ENCODE measurements at regions not wholly inside any gene's neighbourhood (a gene's known extent, or its start where the extent isn't known, plus 50 kb on each side); places are given as distances from the start of the nearest gene placed in this dataset.

GRCh38 chr15:31151301-31152233 lies 50.0 kb upstream of the TRPM1 start:
- DNase-seq (ENCODE audit: low read depth), result no peak

GRCh38 chr15:31153531-31153930 lies 52.0 kb upstream of the TRPM1 start:
- no peak for DNase-seq (ENCODE audit: low read depth)

- DNase-seq (ENCODE audit: low read depth), result no peak
Measured at GRCh38 chr15:31155151-31155550, 53.6 kb upstream of the TRPM1 start.

- DNase-seq (ENCODE audit: low read depth), result no peak
Measured at GRCh38 chr15:31156226-31156625, 54.7 kb upstream of the TRPM1 start.

- no peak for DNase-seq (ENCODE audit: low read depth)
Measured at GRCh38 chr15:31156808-31157207, 55.3 kb upstream of the TRPM1 start.

GRCh38 chr15:31157644-31158069 lies 56.1 kb upstream of the TRPM1 start:
- no peak for DNase-seq (ENCODE audit: low read depth)

GRCh38 chr15:31158858-31159569 lies 57.5 kb upstream of the TRPM1 start:
- no peak for DNase-seq (ENCODE audit: low read depth)

GRCh38 chr15:31159837-31160236 lies 58.3 kb upstream of the TRPM1 start:
- no peak for DNase-seq (ENCODE audit: low read depth)

GRCh38 chr15:31160297-31160696 lies 58.8 kb upstream of the TRPM1 start:
- no peak for DNase-seq (ENCODE audit: low read depth)

- no peak for DNase-seq (ENCODE audit: low read depth)
Measured at GRCh38 chr15:31160740-31161495, 59.4 kb upstream of the TRPM1 start.

GRCh38 chr15:31161951-31162350 lies 60.4 kb upstream of the TRPM1 start:
- no peak for DNase-seq (ENCODE audit: low read depth)

- DNase-seq (ENCODE audit: low read depth), result no peak
Measured at GRCh38 chr15:31162721-31163510, 61.4 kb upstream of the TRPM1 start.

GRCh38 chr15:31163769-31164572 lies 62.4 kb upstream of the TRPM1 start:
- no peak for DNase-seq (ENCODE audit: low read depth)

GRCh38 chr15:31164573-31164912 lies 63.0 kb upstream of the TRPM1 start:
- DNase-seq (ENCODE audit: low read depth), result no peak

- no peak for DNase-seq (ENCODE audit: low read depth)
Measured at GRCh38 chr15:31169558-31169957, 68.0 kb upstream of the TRPM1 start.

GRCh38 chr15:31171731-31172130 lies 70.2 kb upstream of the TRPM1 start:
- no peak for DNase-seq (ENCODE audit: low read depth)

GRCh38 chr15:31172606-31173005 lies 71.1 kb upstream of the TRPM1 start:
- no peak for DNase-seq (ENCODE audit: low read depth)

GRCh38 chr15:31173790-31174450 lies 72.4 kb upstream of the TRPM1 start:
- DNase-seq (ENCODE audit: low read depth), result no peak

GRCh38 chr15:31175484-31175883 lies 74.0 kb upstream of the TRPM1 start:
- no peak for DNase-seq (ENCODE audit: low read depth)

- no peak for DNase-seq (ENCODE audit: low read depth)
Measured at GRCh38 chr15:31177951-31178350, 76.4 kb upstream of the TRPM1 start.

All from T-helper 22 cell (primary cell).